GM18511 (cell line): ENCODE measurements at regions not wholly inside any gene's neighbourhood (a gene's known extent, or its start where the extent isn't known, plus 50 kb on each side); places are given as distances from the start of the nearest gene placed in this dataset.
A peak's percentile ranks its signal among the peaks of the same experiment; 100 is the strongest.
"Not testable (repeated sequence)": the region's sequence is repeated elsewhere in the genome, so short reads cannot be mapped to it uniquely, and the experiment has no call there.

Experiments
- ATAC-seq: cut with Tn5 transposase; IDR thresholded peaks from one replicate; pipeline ENCODE4 v1.9.1; 2021; ENCODE audit warnings: mild to moderate bottlenecking, moderate library complexity; ENCODE audit not compliant: unreplicated experiment

DNA sequence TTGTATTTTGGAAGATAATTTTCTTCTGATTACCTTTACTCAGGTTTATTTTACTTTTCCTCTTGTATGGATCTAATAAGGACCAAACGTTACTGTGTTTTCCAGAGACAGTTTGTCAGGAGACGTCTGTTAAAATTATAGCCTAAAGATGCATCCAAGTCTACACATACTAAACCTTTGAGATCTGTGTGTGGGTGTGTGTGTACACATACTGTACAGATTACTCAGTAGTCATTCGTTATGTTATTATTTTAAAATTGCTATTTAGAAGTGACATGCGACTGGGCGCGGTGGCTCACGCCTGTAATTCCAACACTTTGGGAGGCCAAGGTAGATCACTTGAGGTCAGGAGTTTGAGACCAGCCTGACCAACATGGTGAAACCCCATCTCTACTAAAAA, 51.6 kb upstream of the CNTLN start:
- ATAC-seq: no peak

DNA sequence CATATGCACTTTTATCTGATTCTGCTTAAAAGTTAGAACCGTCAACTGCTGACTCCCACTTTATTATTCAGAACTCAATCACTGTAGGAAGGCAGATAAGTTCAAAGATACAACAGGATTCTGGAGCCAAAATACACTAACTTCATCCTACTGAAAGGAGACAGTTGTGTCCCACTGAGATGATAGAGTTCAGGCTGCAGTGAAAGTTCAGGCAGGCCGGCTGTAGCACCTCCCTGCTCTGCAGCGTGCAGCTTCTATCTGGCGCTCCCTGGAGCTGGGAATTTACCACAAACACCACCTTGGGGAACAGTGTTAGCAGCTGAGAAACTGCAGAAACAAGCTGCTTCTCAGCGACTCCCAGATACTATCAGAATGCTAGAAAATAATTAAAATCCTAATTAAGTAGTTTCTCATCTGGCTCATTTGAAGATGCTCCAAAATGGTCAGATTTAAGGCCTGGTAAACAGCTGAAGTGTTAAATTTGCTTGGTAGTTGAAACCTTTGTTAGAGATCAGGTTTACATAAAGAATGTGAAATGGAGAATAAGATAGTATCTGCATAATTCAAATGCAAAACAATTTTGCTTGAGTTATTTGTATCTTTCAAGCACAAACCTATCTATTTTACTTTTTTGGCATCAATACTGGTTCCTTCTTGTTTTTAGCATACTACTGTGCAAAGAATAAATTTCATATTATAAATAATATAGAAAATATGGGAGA, 52.3 kb upstream of the CNTLN start:
- ATAC-seq: no peak

DNA sequence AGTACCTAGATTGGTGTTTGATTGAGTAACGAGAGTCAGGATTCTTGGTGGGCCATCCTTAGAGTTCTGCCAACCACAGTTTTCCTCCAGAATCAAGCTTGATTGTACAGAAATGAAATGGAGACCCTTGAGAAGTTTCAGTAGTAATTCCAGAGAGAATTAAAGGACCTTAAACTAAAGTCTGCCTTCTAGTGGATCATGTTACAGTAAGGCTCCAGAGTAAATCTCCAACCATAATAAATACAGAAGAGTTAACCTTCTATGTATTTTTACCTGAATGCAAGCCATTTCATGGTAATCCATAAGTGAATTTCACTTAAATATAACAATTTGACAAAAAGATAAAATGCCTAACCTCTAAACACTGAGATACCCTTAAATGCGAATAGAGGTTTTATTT, 53.0 kb upstream of the CNTLN start:
- no peak for ATAC-seq

DNA sequence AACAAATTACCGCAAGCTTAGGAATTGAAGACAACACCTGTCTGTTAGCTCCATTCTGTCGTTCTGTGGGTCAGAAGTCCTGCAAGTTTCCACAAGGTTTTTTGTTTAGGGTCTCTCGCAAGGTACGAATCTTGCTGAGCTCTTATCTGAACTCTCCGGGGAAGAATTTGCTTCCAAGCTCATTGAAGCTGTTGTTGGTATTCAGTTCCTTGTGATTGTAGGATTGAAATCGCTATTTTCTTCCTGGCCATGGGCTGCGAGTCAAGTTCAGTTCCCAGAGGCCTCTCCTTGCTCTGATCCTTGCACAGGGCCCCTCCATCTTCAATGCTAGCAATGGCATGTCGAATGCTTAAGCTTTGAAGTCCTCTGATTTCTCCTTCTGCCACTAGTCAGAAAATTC, 53.5 kb upstream of the CNTLN start:
- no peak for ATAC-seq

DNA sequence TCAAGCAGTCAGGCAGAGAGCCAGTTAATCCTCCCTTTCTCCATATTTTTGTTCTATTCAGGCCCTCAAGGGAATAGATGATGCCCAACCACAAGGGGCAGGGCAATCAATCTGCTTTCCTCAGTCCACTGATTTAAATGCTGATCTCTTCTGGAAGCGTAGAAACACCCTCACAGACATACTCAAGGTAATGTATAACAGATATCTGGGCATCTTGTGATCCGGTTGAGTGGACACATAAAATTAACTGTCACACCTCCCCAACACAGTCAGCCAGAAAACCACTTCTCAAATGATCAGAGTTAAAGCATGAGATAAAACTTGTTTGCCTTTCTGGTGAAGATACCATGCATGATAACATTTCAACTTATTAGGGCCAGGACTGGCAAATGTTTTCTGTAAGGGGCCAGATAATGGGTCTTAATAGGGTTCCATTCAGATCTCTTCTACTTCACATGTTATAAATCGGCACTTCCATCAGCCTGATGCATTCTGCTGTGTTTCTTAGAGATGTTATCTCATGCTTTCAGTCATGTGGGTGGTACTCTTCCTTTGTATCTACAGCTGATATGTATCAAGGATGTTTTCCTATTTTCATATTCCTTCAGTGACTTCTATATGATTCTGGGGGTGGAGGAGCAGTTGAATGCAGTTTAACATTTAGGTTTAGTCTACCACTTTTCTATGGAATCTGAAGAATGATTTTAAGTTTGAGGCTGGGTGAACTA, 58.9 kb upstream of the CNTLN start:
- ATAC-seq: peak; percentile 70

DNA sequence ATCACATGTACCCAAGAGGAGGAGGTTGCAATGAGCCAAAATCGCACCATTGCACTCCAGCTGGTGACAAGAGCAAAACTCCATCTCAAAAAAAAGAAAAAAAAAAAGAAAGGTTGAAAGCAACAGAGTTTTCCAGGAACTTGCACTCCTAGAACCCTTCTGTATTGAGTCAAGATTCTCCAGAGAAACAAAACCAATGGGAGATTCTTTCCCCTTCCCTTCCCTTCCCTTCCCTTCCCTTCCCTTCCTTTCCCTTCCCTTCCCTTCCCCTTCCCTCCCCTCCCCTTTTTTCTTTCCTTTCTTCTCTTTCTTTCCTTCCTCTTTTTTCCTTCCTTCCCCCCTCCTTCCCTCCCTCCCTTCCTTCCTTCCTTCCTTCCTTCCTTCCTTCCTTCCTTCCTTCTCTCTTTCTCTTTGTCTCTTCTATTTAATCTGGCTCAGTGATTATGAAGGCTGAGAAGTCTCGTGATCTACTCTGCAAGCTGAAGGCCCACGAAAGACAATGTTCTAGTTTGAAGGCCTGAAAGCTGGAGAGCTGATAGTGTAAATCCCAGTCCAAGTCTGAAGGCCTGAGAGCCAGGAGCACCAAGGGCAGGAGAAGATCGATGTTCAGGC, 59.6 kb upstream of the CNTLN start:
- ATAC-seq: peak; percentile 16

DNA sequence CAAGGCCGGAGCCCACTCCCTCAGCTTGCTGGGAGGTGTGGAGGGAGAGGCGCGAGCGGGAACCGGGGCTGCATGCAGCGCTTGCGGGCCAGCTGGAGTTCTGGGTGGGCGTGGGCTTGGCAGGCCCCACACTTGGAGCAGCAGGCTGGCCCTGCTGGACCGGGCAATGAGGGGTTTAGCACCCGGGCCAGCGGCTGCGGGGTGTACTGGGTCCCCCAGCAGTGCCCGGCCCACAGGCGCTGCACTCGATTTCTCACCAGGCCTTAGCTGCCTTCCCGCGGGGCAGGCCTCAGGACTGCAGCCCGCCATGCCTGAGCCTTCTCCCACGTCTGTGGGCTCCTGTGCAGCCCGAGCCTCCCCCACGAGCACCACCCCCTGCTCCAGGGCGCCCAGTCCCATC, 62.3 kb upstream of the CNTLN start:
- ATAC-seq: not testable (repeated sequence)

DNA sequence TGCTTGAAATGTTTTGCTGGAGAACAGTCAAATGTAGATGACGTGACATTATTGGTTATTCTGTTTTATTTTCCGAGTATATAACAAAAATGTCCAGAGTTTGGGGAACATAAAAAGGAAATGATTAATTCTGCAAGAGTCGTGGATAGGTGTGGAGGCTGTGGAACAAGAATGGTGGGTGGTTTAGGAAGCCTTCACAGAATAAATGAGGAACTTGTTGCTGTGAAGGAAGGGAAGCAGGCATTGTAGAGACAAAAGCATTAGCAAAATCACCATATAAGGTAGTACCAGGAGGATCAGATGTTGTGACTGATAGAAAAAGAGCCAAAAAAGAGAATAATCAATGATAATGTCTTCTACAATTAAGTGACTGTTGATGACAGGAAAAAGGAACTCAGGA, 66.2 kb upstream of the CNTLN start:
- ATAC-seq: no peak

DNA sequence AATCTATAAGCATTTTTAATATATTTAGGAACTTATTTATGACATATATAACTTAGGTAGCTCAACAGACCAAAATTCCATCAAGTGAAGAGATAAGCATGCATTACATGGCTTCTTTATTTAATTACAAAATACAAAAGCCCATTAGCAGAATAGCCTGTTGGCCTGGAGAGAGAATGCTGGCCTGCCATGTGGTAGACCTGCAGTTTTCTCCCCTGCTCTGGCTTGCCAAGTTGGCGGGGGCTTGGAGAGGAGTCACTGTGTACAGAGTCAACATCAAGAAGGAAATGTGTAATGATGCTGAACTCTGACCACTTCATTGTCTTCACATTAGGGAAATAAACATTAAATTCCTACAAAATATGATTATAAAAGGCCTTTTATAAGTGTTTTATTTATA, 69.8 kb upstream of the CNTLN start:
- ATAC-seq: no peak

DNA sequence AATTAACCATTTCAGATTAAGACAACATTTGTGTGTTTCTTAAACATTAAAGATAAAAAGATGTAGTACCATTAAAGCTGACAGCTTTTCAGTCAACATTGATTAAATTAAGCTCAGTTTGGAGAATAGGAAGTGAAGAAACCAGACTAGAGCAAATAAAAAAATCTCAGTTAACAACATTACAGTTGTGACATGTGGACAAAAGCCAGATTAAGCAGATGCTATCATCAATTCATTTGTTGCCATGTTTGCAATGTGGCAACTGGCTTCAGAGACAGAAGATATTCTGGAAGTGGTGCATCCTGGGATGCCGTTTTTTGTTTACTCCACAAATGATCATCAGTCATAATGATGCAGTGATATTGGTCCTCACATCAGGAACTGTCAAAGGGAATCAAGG, 70.3 kb upstream of the CNTLN start:
- no peak for ATAC-seq

DNA sequence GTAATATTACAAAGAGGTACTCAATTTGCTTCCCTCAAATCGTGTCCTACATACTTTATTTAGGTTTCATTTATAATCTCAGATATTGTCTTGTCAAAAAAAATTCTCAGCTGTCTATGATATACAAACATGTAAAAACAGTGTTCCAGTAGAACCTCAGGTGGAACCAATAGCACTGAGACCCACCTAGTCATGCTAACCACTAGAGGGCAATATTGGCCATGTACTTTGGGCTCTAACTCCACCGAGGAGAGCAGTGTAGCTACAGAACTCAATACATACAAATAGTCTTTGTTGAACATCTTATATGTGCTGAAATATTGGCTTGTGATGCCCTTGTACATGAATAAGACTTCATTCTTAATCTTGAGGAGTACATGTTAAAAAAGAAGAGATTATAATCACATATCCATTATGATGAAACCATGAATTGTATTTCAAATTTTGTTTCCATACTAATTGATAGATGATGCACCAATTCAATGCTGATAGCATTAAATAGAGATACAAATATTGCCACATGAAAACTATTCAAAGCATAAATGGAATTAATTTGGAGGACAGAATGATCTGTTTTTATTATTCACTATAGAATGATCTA, 71.2 kb upstream of the CNTLN start:
- ATAC-seq: peak; percentile 83

DNA sequence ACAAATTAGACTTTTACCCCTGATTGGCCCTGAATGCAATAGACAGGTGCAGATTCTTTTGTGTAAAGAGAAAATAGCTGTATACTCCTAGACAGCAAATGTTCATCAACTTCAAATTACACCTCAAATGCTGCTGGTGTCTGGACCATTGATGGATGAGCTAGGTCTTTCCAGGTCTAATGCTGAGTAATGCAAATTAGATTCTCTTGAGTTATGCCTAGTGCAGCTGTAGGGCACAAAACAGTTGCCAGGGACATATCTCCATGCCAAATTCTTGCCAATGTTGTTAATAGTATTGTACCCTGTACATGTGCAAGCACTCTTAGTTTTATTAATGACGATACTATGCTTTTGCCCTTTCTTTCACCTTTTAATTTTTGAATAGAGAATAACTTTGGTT, 72.3 kb upstream of the CNTLN start:
- no peak for ATAC-seq

DNA sequence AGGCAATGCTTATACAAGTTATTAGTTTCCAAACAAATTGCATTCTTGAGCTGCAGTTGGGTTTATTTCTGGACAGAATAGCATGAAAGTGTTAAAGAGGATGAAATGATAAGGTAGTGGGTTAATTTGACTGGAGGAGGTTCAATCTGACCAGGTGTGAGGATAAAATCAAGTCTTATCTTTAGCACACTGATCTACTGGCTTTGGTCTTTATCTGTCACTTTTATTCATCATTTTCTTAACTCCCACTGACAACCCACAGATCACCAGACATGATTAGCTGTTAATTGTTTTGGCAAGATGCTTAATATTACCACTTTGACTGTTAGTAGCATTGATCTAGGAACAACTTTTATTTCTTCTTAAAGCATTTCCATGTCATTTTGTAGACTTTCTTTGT, 74.4 kb upstream of the CNTLN start:
- ATAC-seq: no peak

DNA sequence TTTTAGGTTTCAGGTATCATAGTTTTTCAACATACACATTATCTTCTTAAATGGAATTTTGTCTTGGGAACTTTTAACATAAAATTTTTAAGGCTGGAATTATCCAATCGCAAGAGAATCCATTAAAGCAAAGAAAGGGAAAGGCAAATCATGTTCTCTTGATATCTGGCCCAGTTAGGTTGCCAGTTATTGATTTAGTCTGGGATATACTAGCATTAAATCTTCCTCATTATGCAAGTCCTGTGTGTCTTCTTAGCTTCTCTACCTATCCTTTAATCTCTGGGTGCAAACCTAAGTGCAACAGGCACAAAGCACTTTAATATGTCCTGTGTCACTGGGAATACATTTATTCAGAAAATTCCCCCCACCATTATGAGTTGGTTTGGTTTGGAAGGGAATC, 75.4 kb upstream of the CNTLN start:
- no peak for ATAC-seq

DNA sequence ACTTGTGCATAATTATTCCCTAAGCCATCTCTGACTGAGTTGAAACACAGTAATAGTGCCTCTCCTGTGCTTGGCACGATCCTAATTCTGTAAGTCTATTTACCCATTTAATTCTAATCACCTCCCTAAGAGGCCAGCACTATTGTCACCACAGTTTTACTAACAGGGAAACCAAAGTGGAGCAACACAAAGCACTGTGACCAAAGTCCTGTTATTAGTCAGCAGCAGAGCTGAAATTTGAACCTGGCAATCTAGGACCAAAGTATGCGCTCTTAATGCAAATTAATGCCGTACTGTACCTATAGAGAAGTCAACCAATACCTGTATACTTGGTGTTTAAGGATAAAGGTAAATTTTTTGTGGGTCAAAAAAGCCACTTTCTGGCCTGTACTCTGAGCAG, 77.1 kb upstream of the CNTLN start:
- no peak for ATAC-seq

DNA sequence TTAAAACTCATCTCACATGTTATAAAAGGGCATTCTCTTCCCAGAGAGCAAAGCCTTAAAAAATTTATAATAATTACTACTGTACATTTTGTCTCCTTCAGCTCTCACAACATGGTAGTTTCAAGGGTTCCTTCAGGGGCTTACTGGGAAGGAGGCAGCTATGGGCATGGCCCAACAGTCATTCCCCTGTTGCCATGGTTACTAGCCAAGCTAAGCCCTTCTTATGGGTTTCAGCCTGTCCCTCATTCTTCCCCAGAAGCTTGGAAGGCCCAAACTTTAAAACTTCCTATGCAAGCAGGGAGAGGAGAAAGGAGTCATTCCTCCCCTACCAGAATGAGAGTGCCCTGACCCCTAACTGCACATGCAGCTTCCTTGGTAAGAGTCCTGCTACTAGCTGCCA, 82.2 kb upstream of the CNTLN start:
- ATAC-seq: no peak

DNA sequence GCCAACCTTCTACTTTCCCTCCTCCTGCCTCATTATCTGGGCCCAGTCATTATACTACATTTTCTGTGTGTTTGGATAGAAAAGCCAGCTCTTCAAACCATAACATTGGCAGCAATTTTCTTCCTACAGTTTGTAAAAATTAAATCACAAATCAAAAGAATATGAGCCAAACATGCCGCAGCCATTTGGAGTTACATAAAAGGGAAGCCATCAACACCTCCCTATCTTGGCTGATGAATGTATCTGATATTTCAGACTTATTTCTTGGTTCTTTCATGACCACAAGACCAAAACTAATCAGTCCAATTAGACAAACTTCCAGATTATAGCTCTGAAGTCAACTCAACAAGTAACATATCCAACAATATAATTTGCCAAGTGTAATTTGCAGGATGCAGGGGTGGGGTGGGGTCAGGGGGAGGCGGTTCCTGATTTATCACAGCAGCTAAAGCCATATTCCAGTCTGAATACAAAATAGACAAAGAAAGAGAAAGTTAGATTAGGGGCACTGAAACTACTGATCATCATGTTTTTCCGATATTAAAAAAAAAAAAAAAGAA, 89.4 kb upstream of the CNTLN start:
- ATAC-seq: no peak

DNA sequence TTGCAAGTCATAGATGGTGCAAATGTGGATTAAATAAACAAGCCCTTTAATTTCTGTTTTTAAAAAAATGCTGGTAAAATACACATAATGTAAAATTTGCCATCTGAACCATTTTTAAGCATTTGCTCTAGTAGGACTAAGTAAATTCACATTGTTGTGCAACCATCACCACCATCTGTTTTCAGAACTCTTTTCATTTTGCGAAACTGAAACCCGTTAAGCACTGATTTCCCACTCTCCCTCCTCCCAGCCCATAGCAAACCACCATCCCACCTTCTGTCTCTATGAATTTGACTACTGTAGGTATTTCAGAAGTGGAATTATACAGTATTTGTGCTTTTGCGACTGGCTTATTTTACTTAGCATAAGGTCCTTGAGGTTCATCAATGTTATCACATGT, 103.3 kb upstream of the CNTLN start:
- no peak for ATAC-seq

DNA sequence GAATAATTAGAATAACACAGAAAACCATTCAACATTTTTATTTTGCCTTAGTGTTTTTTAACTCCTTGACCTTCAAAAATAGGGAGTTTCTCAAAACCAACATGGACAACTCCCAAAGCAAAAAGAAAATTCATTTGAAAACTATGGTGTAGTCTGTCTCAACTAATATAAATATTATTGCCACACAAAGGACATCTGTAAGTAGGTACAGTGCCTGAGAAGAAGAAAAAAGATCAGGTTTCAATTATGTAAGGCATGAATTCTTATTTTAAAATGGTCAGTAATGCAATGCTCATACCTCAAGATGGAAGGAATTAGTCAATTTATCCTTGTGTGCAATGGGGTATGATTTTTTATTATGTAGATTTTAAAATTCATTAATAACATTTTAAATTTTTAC, 109.6 kb upstream of the CNTLN start:
- no peak for ATAC-seq

DNA sequence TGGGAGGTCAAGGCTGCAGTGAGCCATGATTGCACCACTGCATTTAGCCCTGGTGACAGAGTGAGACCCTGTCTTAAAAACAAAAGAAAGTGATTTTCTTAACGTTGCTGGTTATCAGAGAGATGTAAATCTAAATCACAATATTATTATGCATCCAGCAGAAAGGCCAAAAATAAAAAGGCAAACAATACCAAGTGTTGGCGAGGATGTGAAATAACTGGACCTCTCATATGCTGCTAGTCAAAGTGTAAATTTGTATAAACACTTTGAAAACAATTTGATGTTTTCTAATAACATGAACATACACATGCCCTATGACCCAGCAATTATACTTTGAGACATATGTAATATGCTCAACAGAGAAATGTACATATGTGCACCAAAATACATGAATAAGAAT, 110.7 kb upstream of the CNTLN start:
- no peak for ATAC-seq

DNA sequence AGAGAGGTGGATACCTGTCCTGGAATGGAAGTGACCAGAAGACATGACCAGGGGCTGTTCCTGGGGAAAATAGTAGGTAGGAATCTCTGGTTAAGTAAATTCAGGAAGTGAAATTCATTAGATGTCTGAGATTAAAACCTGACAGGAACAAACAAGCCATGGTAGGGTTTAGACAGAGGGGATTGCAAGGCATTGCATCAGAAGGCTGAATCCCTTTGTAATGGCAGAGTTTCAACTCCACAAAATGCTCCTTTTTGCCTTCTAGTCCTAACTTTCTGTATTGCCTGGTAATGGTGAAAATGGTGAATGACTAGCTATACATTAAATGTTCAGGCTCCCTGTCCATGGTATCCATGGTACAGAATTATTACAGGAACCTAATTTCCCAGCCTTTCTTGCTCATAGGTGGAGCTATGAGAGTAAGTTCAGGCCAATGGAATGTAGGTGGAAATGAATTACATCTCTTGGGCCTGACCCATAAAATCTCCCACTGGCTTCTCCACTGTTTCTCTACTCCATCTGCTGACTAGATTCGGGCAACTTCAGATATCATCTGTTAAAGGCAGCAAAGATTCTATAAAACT, 113.4 kb upstream of the CNTLN start:
- no peak for ATAC-seq
